ENCODE measurements at regions not wholly inside any gene's neighbourhood (a gene's known extent, or its start where the extent isn't known, plus 50 kb on each side); places are given as distances from the start of the nearest gene placed in this dataset.
"Not testable (repeated sequence)": the region's sequence is repeated elsewhere in the genome, so short reads cannot be mapped to it uniquely, and the experiment has no call there.

DNA sequence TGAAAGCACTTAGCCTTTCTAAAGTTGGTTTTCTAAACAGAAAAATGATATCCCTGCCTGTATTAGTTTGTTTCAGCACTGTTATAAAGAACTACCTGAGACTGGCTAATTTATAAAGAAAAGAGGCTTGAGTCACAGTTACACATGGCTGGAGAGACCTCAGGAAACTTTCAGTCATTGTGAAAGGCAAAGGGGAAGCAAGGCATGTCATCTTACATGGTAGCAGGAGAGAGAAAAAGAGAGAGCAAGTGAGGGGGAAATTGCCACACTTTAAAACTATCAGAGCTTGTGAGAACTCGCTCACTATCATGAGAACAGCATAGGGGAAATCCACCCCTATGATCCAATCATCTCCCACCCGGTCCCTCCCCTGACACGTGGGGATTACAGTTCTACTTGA, 64.9 kb downstream of the FAM170A start:
- DNase-seq: no peak

DNA sequence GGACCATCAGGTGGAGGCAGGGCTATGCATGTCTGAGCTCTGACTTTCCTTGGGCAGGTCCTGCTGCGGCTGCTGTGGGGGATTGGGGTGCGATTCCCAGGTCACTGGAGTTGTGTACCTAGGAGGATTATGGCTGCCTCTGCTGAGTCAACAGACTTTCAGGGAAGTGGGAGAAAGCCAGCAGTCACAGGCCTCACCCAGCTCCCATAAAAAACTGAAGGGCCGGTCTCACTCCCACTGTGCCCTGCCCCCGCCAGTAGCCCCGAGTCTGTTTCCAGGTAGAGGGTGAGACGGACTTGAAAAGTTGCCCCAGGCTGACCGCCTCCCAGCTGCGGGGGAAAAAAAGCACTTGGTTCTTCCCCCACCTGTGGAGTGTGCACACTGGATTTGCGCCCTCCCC, 76.7 kb downstream of the FAM170A start:
- no peak for DNase-seq

DNA sequence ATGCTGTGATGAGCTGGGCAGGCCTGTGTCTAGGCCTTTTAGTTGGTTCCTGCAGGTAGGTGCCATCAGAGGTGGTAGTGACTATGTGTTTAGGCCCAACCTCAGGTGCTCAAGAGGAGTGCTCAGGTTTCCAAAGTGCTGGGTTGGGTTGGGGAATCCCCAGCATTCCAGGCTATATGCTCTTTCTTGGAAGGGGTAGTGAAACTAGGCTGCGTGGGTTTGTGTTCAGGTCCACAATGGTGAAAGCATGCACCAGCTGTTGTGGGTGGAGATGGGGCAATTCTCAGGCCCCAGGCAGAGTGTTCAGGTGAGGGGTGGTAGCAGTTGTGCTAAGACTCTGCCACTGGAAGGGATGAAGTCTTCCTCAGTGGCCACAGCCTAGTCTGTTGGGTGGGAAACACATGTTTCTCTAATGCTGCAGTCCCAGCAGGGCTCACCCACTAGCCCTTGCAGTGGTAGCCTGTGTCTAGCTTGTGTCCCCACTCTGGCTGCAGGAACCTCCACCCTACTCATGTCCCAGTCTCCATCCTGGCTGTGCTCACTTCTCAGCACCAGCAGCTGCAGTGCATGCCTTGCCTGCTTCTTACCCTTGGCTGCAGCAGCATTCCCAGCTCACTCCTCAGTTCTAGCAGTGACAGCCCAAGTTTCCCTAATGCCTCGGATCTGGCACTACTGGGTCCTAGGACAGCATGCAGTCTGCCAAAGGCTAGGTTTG, 78.9 kb downstream of the FAM170A start:
- peak; percentile 16 for DNase-seq

DNA sequence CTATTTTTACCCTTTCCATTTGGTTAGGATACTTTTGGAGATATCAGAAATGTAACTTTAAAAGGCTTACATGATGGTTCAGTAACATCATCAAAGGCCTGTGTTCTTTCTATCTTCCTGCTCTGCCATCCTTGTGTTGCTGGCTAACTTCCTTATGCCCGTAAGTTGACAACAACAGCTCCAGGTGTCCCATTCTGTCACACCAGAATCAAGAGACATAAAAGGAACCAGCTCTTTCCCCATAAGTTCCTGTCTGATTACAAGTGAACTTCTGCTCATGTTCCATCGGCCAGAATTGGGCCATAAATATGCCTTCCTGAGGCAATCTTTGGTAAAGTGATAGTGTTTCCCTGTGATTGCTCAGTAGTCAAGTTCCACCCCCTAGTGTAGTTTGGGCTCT, 92.4 kb downstream of the FAM170A start:
- no peak for DNase-seq

DNA sequence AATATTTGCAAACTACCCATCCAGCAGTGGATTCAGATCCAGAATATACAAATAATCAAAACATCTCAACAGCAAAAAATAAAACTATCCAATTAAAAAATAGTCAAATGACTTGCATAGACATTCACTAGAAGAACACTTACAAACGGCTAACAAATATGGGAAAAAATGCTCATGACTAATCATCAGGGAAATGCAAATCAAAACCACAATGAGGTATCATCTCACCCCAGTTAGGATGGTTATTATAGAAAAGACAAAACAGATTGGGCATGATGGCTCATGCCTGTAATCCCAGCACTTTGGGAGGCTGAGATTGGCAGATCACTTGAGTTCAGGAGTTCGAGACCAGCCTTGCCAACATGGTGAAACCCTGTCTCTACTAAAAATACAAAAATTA, 95.9 kb downstream of the FAM170A start:
- not testable (repeated sequence) for DNase-seq

DNA sequence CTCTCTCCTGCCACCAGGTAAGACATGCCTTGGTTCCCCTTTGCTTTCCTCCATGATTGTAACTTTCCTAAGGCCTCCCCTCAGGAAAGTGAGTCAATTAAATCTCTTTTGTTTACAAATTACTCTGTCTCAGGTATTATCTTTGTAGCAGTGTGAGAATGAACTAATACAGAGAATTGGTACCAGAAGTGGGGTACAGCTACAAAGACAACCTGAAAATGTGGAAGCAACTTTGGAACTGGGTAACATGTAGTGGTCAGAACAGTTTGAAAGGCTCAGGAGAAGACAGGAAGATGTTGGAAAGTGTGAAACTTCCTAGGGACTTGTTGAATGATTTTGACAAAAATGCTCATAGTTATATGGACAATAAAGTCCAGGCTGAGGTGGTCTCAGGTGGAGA, 97.2 kb downstream of the FAM170A start:
- no peak for DNase-seq

DNA sequence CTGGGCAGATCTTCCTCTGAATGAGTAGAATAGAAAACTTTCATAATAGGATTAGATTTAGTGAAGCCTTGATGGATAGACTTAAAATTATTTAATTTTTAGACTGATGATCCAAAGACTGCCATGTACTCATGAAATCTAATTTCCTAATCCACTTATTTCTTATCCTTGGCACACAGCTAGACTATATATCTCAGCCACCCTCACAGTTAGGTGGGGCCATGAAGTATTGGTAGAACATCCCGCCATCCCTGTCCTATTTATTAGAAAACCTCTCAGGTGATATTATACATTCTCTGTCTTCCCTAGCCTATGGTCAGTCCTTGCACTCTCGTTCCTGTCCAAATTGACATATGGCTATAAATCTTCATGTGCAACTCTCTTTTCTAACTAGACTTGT, 110.9 kb downstream of the FAM170A start:
- DNase-seq: no peak

DNA sequence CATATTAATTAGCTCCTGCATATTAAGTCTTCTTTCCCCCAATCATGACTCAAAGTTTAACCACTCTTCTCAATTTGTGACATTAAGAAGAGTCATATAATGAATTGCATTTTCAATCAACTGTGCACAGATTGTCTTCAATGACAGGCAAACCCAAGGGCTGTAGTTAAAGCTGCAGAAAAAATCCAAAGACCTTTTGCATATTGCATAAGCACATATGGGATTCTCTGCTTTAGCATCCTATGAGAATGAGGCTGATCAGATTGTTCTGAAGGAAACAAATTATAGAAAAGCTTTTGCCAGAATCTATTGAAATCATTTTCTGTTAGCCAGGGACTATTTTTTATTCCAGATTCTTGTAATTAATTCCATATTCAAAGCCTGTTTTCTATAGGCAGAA, 112.3 kb downstream of the FAM170A start:
- DNase-seq: no peak

DNA sequence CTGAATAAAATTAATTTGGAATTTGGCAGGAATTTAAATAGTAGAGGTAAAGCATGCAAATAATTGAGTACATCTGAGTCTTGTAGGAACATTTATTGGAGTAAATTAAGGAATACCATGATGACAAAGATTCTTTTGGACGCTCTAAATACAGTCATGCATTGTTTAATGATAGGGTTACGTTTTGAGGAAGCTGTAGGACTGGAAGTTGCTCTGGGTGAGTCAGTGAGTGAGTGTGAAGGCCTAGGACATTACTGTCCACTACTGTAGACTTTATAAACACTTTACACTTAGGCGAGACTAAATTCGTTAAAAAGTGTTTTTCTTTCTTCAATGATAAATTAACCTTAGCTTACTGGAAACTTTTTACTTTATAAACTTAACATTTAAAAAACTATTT, 113.0 kb downstream of the FAM170A start:
- no peak for DNase-seq

DNA sequence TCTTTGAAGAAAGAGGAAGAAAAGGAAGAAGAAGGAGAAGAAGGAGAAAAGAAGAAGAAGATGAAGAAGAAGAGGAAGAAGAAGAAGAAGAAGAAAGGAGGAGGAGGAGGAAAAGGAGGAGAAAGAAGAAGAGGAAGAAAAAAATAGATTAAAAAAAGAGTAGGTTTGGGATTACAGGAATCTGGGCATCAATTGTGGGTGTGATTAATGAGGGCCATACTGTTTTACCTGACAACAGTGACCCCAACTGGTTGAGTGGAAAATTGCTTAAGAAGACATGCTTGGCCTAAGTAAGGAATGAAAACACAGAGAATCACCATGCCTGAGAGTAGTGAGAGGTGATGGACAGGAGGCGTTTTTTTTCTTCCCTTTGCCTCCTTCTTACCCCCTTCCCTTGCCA, 114.6 kb downstream of the FAM170A start:
- peak; percentile 15 for DNase-seq

DNA sequence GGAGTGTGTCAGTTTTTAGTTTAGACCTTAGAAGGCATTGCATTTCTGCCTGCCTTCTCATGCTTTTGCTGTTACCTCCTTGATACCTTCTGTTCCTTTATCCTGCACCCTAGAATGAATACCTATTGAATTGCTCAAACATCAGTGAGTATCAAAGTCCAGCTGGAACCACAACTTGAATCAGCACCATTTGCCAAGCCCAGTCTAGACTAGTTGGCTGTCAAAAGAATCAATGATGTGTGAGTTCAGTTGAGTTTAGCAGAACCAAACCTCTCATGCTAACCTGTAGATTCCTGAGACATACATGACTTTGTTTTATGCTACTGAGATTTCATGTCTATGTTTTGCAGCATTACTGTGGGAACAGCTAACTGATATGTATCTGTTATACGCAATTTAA, 116.6 kb downstream of the FAM170A start:
- DNase-seq: no peak

DNA sequence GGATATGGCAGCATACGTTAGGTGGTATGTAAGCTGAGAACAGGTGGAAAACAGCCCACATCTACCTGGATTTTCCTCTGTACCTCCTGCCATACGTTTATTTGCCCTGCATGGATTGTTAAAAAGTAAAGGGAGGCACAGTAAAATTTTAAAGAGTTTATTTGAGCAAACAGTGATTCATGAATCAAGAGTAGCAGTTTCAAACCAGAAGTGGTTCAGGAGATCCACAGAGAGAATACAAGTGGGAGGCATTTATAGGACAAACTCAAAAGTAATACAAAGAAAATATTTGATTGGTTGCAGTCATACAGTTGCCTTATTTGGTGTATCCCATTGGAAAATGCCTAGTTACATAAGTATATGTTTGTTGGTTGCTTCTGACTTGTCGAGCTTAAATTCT, 117.6 kb downstream of the FAM170A start:
- DNase-seq: no peak

DNA sequence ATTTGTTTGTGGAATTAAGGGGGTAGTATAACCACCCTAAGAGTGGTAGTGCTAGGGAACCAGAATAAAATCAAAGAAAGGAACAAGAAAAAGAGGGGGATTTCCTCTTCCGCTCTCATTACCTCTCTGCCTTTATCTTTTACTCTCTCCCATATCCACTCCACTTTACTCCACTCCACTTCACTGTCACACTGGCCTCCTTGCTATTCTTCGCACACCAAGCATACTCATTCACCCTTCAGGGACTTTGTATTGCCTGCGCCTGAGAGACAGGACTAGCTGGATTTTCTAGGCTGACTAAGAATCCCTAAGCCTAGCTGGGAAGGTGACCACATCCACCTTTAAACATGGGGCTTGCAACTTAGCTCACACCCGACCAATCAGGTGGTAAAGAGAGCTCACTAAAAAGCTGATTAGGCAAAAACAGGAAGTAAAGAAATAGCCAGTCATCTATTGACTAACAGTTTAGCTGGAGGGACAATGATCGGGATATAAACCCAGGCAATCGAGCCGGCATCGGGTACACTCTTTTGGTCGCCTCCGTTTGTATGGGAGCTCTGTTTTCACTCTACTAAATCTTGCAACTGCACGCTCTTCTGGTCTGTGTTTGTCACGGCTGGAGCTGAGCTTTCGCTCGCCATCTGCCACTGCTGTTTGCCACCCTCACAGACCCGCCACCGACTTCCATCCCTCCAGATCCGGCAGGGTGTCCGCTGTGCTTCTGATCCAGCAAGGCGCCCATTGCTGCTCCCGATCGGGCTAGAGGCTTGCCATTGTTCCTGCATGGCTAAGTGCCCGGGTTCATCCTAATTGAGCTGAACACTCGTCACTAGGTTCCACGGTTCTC, 121.8 kb downstream of the FAM170A start:
- no peak for DNase-seq

DNA sequence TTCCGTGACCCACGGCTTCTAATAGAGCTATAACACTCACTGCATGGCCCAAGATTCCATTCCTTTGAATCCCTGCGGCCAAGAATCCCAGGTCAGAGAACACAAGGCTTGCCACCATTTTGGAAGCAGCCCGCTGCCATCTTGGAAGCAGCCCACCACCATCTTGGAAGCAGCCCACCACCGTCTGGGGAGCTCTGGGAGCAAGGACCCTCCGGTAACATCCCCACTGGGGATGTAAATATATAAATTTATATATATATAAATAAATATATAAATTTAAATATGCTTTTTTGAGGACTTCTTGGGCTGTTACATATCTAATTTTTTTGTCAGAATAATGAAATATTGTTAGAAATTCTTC, 122.4 kb downstream of the FAM170A start:
- no peak for DNase-seq

DNA sequence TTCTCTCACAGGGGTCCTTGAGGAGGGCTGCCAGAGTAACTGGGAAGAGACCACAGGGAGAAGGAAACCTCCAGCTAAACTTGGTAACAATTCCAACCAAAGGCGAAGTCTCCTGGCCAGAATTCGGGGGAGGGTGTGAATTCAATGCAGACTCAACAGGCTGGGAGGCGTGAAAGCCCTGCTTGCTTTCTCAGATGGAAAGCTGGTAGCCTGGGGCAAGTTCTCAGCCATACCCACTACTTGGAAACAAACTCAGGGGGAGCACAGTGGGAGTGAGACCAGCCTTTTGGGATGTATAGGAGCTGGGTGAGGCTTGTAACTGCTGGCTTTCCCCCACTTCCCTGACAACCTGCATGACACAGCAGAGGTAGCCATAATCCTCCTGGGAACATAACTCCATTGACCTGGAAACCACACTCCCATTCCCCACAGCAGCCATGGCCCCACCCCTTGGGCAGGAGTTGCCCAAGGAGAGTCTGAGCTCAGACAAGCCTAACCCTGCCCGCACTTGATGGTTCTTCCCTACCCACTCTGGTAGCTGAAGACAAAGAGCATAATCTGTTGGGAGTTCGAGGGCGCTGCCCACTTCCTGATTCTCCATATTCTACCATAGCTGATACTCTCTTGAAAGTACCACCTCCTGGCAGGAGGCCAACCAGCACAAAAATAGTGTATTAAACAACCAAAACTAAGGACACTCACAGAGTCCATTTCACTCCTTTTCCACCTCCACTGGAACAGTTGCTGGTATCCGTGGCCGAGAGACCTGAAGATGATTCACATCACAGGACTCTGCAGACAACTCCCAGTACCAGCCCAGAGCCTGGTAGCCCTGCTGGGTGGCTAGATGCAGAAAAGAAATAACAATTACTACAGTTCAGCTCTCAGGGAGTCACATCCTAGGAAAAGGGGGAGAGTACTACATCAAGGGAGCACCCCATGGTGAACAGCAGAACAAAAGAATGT, 123.8 kb downstream of the FAM170A start:
- DNase-seq: no peak

DNA sequence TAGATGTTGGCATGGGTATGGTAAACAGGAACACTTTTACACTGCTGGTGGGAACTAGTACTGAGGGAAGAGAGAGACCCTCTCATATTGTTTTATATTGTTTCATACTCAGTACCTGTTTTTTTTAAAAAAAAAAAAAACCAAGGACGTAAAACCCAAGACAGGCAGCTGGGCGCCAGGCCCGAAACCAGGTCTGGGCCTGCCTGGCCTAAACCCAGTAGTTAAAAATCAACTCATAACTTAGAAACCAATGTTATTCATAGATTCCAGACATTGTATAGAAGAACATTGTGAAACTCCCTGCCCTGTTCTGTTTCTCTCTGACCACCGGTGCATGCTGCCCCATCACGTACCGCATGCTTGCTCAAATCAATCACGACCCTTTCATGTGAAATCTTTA, 125.5 kb downstream of the FAM170A start:
- not testable (repeated sequence) for DNase-seq

DNA sequence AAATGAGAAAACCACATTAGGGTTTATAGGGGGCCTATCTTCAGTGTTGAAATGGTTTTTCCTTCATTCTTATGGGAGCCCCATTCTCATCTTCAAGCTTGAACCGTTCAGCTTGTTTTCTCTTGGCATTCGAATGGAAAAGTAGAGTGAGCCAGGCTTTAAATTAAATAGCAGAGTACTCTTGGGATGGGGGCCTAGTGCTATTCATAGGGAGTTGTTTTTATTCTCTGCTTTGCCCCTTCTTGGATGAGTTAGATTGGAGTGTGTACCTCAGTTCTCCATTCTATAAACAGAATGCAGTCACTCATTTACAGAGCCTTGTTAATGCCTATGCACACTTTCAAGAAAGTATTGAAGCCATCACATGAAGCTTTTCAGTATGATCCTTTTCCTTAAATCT, 127.9 kb downstream of the FAM170A start:
- no peak for DNase-seq

DNA sequence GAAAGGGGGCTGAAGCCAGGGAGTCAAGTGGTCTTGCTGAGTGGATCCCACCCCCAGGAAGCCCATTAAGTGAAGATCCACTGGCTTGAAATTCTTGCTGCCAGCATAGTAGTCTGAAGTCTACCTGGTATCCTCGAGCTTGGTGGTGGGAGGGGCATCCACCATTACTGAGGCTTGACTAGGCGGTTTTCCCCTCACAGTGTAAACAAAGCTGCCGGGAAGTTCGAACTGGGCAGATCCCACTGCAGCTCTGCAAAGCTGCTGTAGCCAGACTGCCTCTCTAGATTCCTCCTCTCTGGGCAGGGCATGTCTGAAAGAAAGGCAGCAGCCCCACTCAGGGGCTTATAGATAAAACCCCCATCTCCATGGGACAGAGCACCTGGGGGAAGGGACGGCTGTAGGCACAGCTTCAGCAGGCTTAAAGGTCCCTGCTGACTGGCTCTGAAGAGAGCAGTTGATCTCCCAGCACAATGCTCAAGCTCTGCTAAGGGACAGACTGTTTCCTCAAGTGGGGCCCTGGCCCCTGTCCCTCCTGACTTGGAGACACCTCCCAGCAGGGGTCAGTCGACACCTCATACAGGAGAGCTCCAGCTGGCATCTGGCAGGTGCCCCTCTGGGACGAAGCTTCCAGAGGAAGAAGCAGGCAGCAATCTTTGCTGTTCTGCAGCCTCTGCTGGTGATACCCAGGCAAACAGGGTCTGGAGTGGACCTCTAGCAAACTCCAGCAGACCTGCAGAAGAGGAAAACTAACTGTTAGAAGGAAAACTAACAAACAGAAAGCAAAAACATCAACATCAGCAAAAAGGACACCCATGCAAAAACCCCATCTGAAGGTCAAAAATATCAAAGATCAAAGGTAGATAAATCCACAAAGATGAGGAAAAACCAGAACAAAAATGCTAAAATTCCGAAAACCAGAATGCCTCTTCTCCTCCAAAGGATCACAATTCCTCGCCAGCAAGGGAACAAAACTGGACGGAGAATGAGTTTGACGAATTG, 140.6 kb downstream of the FAM170A start:
- not testable (repeated sequence) for DNase-seq

DNA sequence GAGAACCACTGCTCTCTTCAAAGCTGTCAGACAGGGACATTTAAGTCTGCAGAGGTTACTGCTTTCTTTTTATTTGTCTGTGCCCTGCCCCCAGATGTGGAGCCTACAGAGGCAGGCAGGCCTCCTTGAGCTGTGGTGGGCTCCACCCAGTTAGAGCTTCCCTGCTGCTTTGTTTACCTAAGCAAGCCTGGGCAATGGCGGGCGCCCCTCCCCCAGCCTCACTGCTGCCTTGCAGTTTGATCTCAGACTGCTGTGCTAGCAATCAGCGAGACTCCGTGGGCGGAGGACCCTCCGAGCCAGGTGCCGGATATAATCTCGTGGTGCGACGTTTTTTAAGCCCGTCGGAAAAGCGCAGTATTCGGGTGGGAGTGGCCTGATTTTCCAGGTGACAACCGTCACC, 150.8 kb downstream of the FAM170A start:
- not testable (repeated sequence) for DNase-seq

DNA sequence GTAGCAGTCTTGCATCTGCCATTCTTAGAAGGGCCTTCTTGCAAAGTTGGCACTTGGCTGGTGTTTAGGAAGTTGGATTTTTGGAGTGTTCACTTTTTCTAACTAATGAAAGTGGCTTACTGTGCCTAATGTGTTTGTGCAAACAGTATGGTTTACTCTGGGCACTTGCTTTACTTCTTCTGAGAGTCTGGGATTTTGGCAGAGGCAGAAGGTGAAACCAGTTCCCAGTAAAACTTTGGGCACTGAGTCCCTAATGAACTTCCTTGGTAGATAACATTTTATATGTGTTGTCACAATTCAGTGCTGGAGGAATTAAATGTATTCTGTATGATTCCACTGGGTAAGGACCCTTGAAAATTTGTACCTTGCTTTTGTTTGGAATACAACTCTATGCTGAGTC, 155.7 kb downstream of the FAM170A start:
- DNase-seq: no peak

DNA sequence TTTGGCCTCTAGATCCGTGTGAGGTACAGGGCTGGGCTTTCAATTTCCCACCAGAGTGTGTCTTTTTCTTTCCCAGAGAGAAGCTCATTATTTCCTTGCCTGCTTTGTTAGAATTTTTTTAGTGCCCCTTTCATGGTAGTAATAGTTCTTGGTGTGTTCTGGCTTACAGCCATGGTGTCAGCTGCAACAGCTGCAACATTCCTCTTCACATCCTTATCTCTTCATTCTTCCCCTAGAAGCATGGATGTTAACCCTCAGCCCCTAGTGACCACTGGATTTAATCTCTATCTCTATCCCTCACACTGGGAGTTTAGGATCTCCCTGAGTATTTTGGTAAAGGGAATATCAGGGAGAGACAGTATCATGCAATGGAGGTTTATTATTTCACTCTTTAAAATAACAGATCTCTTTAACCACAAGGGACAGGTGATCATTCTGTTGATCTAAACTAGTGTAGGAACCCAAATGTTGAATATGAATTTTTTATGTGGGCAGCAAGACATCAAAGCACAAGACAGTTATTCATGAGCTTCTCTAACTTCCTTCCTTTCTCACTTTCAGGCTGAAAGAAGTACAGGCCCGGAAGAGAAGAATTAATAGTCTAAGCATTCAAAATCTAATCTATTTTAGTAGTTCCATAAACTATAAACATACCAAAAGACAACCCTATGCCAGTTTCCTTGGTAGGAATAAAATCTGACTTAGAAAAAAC, 160.2 kb downstream of the FAM170A start:
- DNase-seq: no peak
